Transverse colon (tissue), 3 donors: ENCODE measurements at regions not wholly inside any gene's neighbourhood (a gene's known extent, or its start where the extent isn't known, plus 50 kb on each side); places are given as distances from the start of the nearest gene placed in this dataset.

Experiments used
- EP300 ChIP-seq: sonication (generic); formaldehyde crosslinking; IDR thresholded peaks from one replicate; pipeline ENCODE4 v1.6.1; 2017; ENCODE audit warnings: antibody characterized with exemption, low read depth
- POLR2A ChIP-seq: fragments of 450-650 bp; IDR thresholded peaks from one replicate; pipeline ENCODE4 v1.6.1; 2016; ENCODE audit warnings: antibody characterized with exemption, mild to moderate bottlenecking, moderate library complexity
- TF ChIP-seq, protein P1 (sequence below), 5 experiments: fragments of 200-600 bp in 3 of 5; fragments of 450-650 bp in 2 of 5; sonication (generic) in 3 of 5; IDR thresholded peaks; 1 replicate in 2 of 5; 2 replicates in 3 of 5; pipeline ENCODE4 v1.5.1; 2016 to 2017; ENCODE audit warnings: antibody characterized with exemption in 5 of 5, inconsistent platforms in 3 of 5, mild to moderate bottlenecking in 2 of 5, moderate library complexity in 1 of 5

DNA sequence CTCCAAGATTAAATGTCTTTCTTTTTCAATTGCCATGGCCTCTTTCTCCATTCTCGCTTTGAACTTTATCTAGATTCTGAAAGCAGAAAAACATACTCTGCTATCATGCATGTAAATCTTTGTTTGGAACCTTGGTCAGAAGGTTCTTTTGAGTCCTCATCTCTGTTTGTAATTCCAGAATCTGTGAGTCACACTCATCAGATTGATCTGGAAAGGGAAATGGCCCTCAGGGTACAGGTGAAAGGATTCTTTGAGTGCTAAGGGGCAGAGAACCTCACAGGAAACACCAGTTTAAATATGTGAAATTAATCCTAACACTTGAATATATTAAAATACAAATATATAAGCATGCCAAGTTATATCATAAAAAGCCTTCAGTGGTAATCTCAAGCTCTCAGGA lies 211.0 kb upstream of the ADGRL3 start:
- TF ChIP-seq, protein P1, sequence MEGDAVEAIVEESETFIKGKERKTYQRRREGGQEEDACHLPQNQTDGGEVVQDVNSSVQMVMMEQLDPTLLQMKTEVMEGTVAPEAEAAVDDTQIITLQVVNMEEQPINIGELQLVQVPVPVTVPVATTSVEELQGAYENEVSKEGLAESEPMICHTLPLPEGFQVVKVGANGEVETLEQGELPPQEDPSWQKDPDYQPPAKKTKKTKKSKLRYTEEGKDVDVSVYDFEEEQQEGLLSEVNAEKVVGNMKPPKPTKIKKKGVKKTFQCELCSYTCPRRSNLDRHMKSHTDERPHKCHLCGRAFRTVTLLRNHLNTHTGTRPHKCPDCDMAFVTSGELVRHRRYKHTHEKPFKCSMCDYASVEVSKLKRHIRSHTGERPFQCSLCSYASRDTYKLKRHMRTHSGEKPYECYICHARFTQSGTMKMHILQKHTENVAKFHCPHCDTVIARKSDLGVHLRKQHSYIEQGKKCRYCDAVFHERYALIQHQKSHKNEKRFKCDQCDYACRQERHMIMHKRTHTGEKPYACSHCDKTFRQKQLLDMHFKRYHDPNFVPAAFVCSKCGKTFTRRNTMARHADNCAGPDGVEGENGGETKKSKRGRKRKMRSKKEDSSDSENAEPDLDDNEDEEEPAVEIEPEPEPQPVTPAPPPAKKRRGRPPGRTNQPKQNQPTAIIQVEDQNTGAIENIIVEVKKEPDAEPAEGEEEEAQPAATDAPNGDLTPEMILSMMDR (IDR thresholded peaks at IDR 0.05) = no peak
- TF ChIP-seq POLR2A = no peak
- TF ChIP-seq EP300 = no peak
